HepG2 (cell line): ENCODE measurements at regions not wholly inside any gene's neighbourhood (a gene's known extent, or its start where the extent isn't known, plus 50 kb on each side); places are given as distances from the start of the nearest gene placed in this dataset.

Source experiments
- AKAP8 ChIP-seq: sonication (generic); formaldehyde crosslinking; IDR thresholded peaks from 2 replicates; pipeline ENCODE4 v1.5.1; 2020; ENCODE audit warnings: mild to moderate bottlenecking, missing genetic modification reagents
- ARID5B ChIP-seq: IDR thresholded peaks from 2 replicates; pipeline ENCODE4 v1.4.0; 2020; ENCODE audit warnings: mild to moderate bottlenecking, missing genetic modification reagents
- ERF ChIP-seq: IDR thresholded peaks from 2 replicates; pipeline ENCODE4 v1.6.1; 2018; ENCODE audit warnings: missing biosample characterization, missing genetic modification reagents
- FOXO1 ChIP-seq: sonication (generic); formaldehyde crosslinking; IDR thresholded peaks from 2 replicates; pipeline ENCODE4 v1.4.0; 2020; ENCODE audit warnings: missing genetic modification reagents
- GLI4 ChIP-seq: sonication (generic); formaldehyde crosslinking; IDR thresholded peaks from 2 replicates; pipeline ENCODE4 v1.5.1; 2020; ENCODE audit warnings: missing genetic modification reagents, mild to moderate bottlenecking, moderate library complexity, borderline replicate concordance
- HNF1A ChIP-seq, 2 experiments: sonication (generic) in 1 of 2; formaldehyde crosslinking in 1 of 2; IDR thresholded peaks; 2 replicates each; pipeline versions ENCODE4 v1.4.0 to v1.6.1; 2016 to 2020; ENCODE audit warnings: borderline replicate concordance in 1 of 2, low read depth in 1 of 2, mild to moderate bottlenecking in 1 of 2, missing genetic modification reagents in 1 of 2
- HNF4G ChIP-seq, 2 experiments: sonication (generic) in 1 of 2; formaldehyde crosslinking in 1 of 2; IDR thresholded peaks; 2 replicates each; pipeline versions ENCODE4 v1.4.0 to v1.6.1; 2011 to 2020; ENCODE audit warnings: borderline replicate concordance in 2 of 2, low read depth in 2 of 2, mild to moderate bottlenecking in 2 of 2, low read length in 1 of 2, missing genetic modification reagents in 1 of 2, moderate library complexity in 1 of 2
- KAT8 ChIP-seq: IDR thresholded peaks from 2 replicates; pipeline ENCODE4 v1.6.1; 2016; ENCODE audit warnings: missing genetic modification reagents, missing compliant biosample characterization
- MIXL1 ChIP-seq: IDR thresholded peaks from 2 replicates; pipeline ENCODE4 v1.6.1; 2016
- MXD4 ChIP-seq: IDR thresholded peaks from 2 replicates; pipeline ENCODE4 v1.6.1; 2016; ENCODE audit warnings: mild to moderate bottlenecking, missing biosample characterization, missing genetic modification reagents
- RNF2 ChIP-seq: fragments of 450-650 bp; conservative IDR thresholded peaks from 2 replicates; pipeline ENCODE4 v1.6.1; 2016; ENCODE audit warnings: low read depth
- SKI ChIP-seq: fragments of 450-650 bp; IDR thresholded peaks from one replicate; pipeline ENCODE4 v1.6.1; 2018; ENCODE audit warnings: mild to moderate bottlenecking; ENCODE audit not compliant: partially characterized antibody
- THRA ChIP-seq: sonication (generic); formaldehyde crosslinking; IDR thresholded peaks from 2 replicates; pipeline ENCODE4 v1.4.0; 2020; ENCODE audit warnings: missing genetic modification reagents, borderline replicate concordance
- TP53 ChIP-seq: sonication (generic); formaldehyde crosslinking; conservative IDR thresholded peaks from 2 replicates; pipeline ENCODE4 v1.4.0; 2020; ENCODE audit warnings: missing genetic modification reagents
- ZNF33B ChIP-seq: sonication (generic); formaldehyde crosslinking; IDR thresholded peaks from 2 replicates; pipeline ENCODE4 v1.5.1; 2020; ENCODE audit warnings: mild to moderate bottlenecking, missing genetic modification reagents
- ZNF800 ChIP-seq: sonication (generic); formaldehyde crosslinking; IDR thresholded peaks from 2 replicates; pipeline ENCODE4 v1.4.0; 2020; ENCODE audit warnings: missing genetic modification reagents

GRCh38 chr22:46027211-46028105 lies 50.5 kb upstream of the WNT7B start (continued):
- peak; percentile 47; the same call in 1 of the 2 replicates for TF ChIP-seq MXD4
- TF ChIP-seq FOXO1: 0 out of 2 replicates have a peak, but pooled peaks have one; percentile 10
- TF ChIP-seq TP53 (CRISPR knock-in tag): no peak
- TF ChIP-seq THRA (CRISPR knock-in tag): 0 out of 2 replicates have a peak, but pooled peaks have one; percentile 24
- TF ChIP-seq ERF (CRISPR knock-in tag): peak; percentile 55; the same call in 1 of the 2 replicates
- no peak for TF ChIP-seq MIXL1 (CRISPR knock-in tag)
- TF ChIP-seq SKI: peak; percentile 99
- no peak for TF ChIP-seq HNF1A (IDR thresholded peaks at IDR 0.05; ENCODE audit: low read depth)
- no peak for TF ChIP-seq HNF1A (CRISPR knock-in tag; IDR thresholded peaks at IDR 0.05; ENCODE audit: borderline replicate concordance)
- TF ChIP-seq ZNF33B (CRISPR knock-in tag): no peak
- 0 out of 2 replicates have a peak, but pooled peaks have one; percentile 39 for TF ChIP-seq GLI4 (CRISPR knock-in tag)
- TF ChIP-seq ARID5B (CRISPR knock-in tag): peak; percentile 61; the same call in 1 of the 2 replicates
- peak; percentile 62 for TF ChIP-seq RNF2
- no peak for TF ChIP-seq AKAP8 (CRISPR knock-in tag)
- peak; percentile 64; the same call in 1 of the 2 replicates for TF ChIP-seq HNF4G (IDR thresholded peaks at IDR 0.05; ENCODE audit: borderline replicate concordance, low read depth, low read length)
- TF ChIP-seq HNF4G (CRISPR knock-in tag; IDR thresholded peaks at IDR 0.05; ENCODE audit: borderline replicate concordance, low read depth): no peak; the same call in 1 of the 2 replicates
- peak; percentile 63; the same call in 1 of the 2 replicates for TF ChIP-seq ZNF800 (CRISPR knock-in tag)
- TF ChIP-seq KAT8: no peak
